EL (cell line): ENCODE measurements at regions not wholly inside any gene's neighbourhood (a gene's known extent, or its start where the extent isn't known, plus 50 kb on each side); places are given as distances from the start of the nearest gene placed in this dataset.

ENCODE experiments used
- DNase-seq: peaks from one replicate; pipeline ENCODE4 v3.0.0-alpha.2; 2016

GRCh38 chr3:181764544-181764943 is 52.8 kb downstream of the SOX2 start:
- DNase-seq = no peak

- DNase-seq = no peak
Measured at GRCh38 chr3:181770296-181770695, 58.6 kb downstream of the SOX2 start.

- DNase-seq = no peak
Measured at GRCh38 chr3:181771120-181771519, 59.4 kb downstream of the SOX2 start.

GRCh38 chr3:181772166-181772565 is 60.4 kb downstream of the SOX2 start:
- no peak for DNase-seq

- no peak for DNase-seq
Measured at GRCh38 chr3:181773921-181774320, 62.2 kb downstream of the SOX2 start.

- DNase-seq = peak; percentile 1
Measured at GRCh38 chr3:181782306-181782954, 70.7 kb downstream of the SOX2 start.

- no peak for DNase-seq
Measured at GRCh38 chr3:181790561-181790960, 78.8 kb downstream of the SOX2 start.

- no peak for DNase-seq
Measured at GRCh38 chr3:181791056-181791955, 79.6 kb downstream of the SOX2 start.

GRCh38 chr3:181793006-181793405 is 81.3 kb downstream of the SOX2 start:
- DNase-seq = no peak

- no peak for DNase-seq
Measured at GRCh38 chr3:181794011-181794790, 82.5 kb downstream of the SOX2 start.

GRCh38 chr3:181796641-181797040 is 84.9 kb downstream of the SOX2 start:
- DNase-seq = no peak

- DNase-seq = no peak
Measured at GRCh38 chr3:181797431-181797830, 85.7 kb downstream of the SOX2 start.

- no peak for DNase-seq
Measured at GRCh38 chr3:181805703-181806102, 94.0 kb downstream of the SOX2 start.

GRCh38 chr3:181808053-181808452 is 96.3 kb downstream of the SOX2 start:
- no peak for DNase-seq

- DNase-seq = no peak
Measured at GRCh38 chr3:181823716-181824115, 112.0 kb downstream of the SOX2 start.

- DNase-seq = no peak
Measured at GRCh38 chr3:181824961-181825360, 113.2 kb downstream of the SOX2 start.

- no peak for DNase-seq
Measured at GRCh38 chr3:181839039-181839915, 127.6 kb downstream of the SOX2 start.

GRCh38 chr3:181839916-181840297 is 128.2 kb downstream of the SOX2 start:
- DNase-seq = no peak

- DNase-seq = no peak
Measured at GRCh38 chr3:181844211-181844610, 132.5 kb downstream of the SOX2 start.

GRCh38 chr3:181847276-181847675 is 135.6 kb downstream of the SOX2 start:
- DNase-seq = no peak

- DNase-seq = no peak
Measured at GRCh38 chr3:181851063-181851462, 139.3 kb downstream of the SOX2 start.

GRCh38 chr3:181855825-181856224 is 144.1 kb downstream of the SOX2 start:
- no peak for DNase-seq

- no peak for DNase-seq
Measured at GRCh38 chr3:181859518-181859917, 147.8 kb downstream of the SOX2 start.
